GM19438 (cell line): ENCODE measurements at regions not wholly inside any gene's neighbourhood (a gene's known extent, or its start where the extent isn't known, plus 50 kb on each side); places are given as distances from the start of the nearest gene placed in this dataset.

Experiments used
- ATAC-seq: cut with Tn5 transposase; IDR thresholded peaks from one replicate; pipeline ENCODE4 v1.9.1; 2021; ENCODE audit warnings: low read depth; ENCODE audit not compliant: unreplicated experiment

- no peak for ATAC-seq
These were observed 346.1 kb downstream of the RND3 start for GRCh38 chr2:150141226-150142001.

- ATAC-seq = no peak
These were observed 346.7 kb downstream of the RND3 start for GRCh38 chr2:150140777-150141176.

GRCh38 chr2:150138587-150138986, 348.9 kb downstream of the RND3 start:
- no peak for ATAC-seq

- ATAC-seq = no peak
These were observed 350.0 kb downstream of the RND3 start for GRCh38 chr2:150137338-150138069.

- ATAC-seq = no peak
These were observed 350.6 kb downstream of the RND3 start for GRCh38 chr2:150136893-150137292.

- ATAC-seq = no peak
These were observed 351.1 kb downstream of the RND3 start for GRCh38 chr2:150136401-150136800.

- ATAC-seq = no peak
These were observed 352.1 kb downstream of the RND3 start for GRCh38 chr2:150135223-150135883.

- ATAC-seq = no peak
These were observed 353.1 kb downstream of the RND3 start for GRCh38 chr2:150134223-150134857.

- peak; percentile 52 for ATAC-seq
These were observed 353.8 kb downstream of the RND3 start for GRCh38 chr2:150133623-150134022.

GRCh38 chr2:150129921-150130575, 357.4 kb downstream of the RND3 start:
- no peak for ATAC-seq

GRCh38 chr2:150127995-150128394, 359.5 kb downstream of the RND3 start:
- ATAC-seq = no peak

GRCh38 chr2:150127346-150127990, 360.0 kb downstream of the RND3 start:
- ATAC-seq = no peak

- ATAC-seq = no peak
These were observed 360.6 kb downstream of the RND3 start for GRCh38 chr2:150126839-150127238.

- no peak for ATAC-seq
These were observed 361.2 kb downstream of the RND3 start for GRCh38 chr2:150126143-150126740.

GRCh38 chr2:150125708-150126107, 361.8 kb downstream of the RND3 start:
- no peak for ATAC-seq

GRCh38 chr2:150125188-150125587, 362.3 kb downstream of the RND3 start:
- ATAC-seq = no peak

GRCh38 chr2:150124739-150125138, 362.7 kb downstream of the RND3 start:
- no peak for ATAC-seq

- no peak for ATAC-seq
These were observed 364.4 kb downstream of the RND3 start for GRCh38 chr2:150122871-150123613.

GRCh38 chr2:150122156-150122555, 365.3 kb downstream of the RND3 start:
- no peak for ATAC-seq
